GM21390 (cell line): ENCODE measurements at regions not wholly inside any gene's neighbourhood (a gene's known extent, or its start where the extent isn't known, plus 50 kb on each side); places are given as distances from the start of the nearest gene placed in this dataset.

ENCODE experiments used
- ATAC-seq: cut with Tn5 transposase; IDR thresholded peaks from one replicate; pipeline ENCODE4 v1.9.1; 2021; ENCODE audit not compliant: unreplicated experiment

DNA sequence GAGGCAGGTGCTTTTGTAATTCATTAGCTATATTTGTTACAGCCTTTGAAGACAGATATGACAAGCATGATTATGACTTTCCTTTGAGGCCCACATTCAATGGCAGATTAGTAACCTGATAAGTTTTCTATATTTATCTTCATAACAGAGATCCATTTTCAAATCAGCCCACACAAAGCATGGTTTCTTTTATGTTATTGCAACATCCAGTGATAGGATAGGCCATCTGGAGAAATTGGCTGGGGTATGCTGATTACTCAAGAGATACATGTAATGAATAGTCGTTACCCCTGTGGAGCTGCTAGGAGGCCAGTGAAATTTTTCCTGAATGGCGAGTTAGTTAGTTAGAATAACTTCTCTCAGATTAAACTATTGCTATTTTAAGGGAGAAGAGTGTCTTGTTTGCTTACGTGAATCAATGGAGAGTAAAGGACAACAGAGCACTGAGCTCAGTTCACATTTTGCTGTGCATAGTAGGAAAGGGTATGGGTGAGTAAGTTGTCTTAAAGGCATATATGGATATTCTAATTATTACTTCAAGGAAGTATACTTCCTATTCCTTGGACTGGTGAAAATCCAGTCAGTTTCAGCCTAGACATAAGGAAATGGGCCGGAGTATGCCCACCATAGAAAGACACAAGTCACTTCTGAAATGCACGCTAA is 79.2 kb upstream of the DKK2 start:
- no peak for ATAC-seq

DNA sequence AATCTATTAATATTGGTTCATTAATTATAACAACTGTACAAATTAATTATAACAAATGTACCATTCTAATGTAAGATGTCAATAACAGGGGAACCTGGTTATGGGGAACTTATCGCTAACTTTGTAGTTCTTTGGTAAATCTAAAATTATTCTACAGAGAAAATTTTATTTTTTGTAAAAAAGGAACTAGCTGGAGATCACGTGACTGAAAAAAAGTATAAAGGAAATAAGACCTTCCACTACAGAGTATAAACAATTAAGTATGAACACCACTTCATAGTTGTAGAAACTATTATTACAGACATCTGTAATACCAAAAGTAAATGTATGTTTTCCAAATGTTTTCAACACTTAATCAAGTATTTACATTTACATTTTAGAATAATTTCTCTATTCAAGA is 77.9 kb upstream of the DKK2 start:
- no peak for ATAC-seq

GRCh38 chr4:107098401-107098800 is 62.3 kb upstream of the DKK2 start:
- ATAC-seq, result no peak

- no peak for ATAC-seq
These were observed 58.9 kb upstream of the DKK2 start for GRCh38 chr4:107094976-107095375.

- ATAC-seq, result peak; percentile 72
These were observed 58.2 kb upstream of the DKK2 start for GRCh38 chr4:107094332-107094731.
